Psoas muscle (tissue), 7 donors: ENCODE measurements at regions not wholly inside any gene's neighbourhood (a gene's known extent, or its start where the extent isn't known, plus 50 kb on each side); places are given as distances from the start of the nearest gene placed in this dataset.

Source experiments
- ATAC-seq, 4 donors: fragments of 200-7000 bp; cut with Tn5 transposase; one replicate each; pipeline ENCODE4 v1.9.1; 2020; ENCODE audit warnings: moderate library complexity in 3 of 4, mild to moderate bottlenecking in 2 of 4
- DNase-seq, 2 donors: peaks; one replicate each; pipeline ENCODE4 v3.0.0-alpha.2; 2020
- H3K27ac ChIP-seq: fragments of 200-600 bp; one replicate; pipeline ENCODE4 v1.8.0; 2022
- H3K27me3 ChIP-seq, 3 donors: fragments of 200-600 bp in 1 of 3; one replicate each; pipeline versions ENCODE4 v1.6.1 to v1.8.0; 2013 to 2022; ENCODE audit warnings: low read length in 2 of 3, mild to moderate bottlenecking in 2 of 3, moderate library complexity in 1 of 3; ENCODE audit not compliant: insufficient read depth in 3 of 3
- H3K36me3 ChIP-seq, 2 donors: fragments of 200-600 bp in 1 of 2; one replicate each; pipeline versions ENCODE4 v1.6.1 to v1.8.0; 2013 to 2022; ENCODE audit warnings: low read depth in 1 of 2, mild to moderate bottlenecking in 1 of 2, moderate library complexity in 1 of 2; ENCODE audit not compliant: insufficient read depth in 1 of 2
- H3K4me1 ChIP-seq: fragments of 200-600 bp; one replicate; pipeline ENCODE4 v1.8.0; 2022
- H3K4me3 ChIP-seq: fragments of 200-600 bp; one replicate; pipeline ENCODE4 v1.8.0; 2022; ENCODE audit warnings: mild to moderate bottlenecking
- H3K9me3 ChIP-seq: fragments of 200-600 bp; one replicate; pipeline ENCODE4 v1.8.0; 2022
- CTCF ChIP-seq: fragments of 200-600 bp; IDR thresholded peaks from one replicate; pipeline ENCODE4 v1.8.0; 2022; ENCODE audit warnings: antibody characterized with exemption
- WGBS, 3 donors: extraction: QIAGEN DNeasy Blood & Tissue Kit; methylation state at CpG; one replicate each; pipeline versions ENCODE4 v1.1.6 to v1.1.7; 2013; 5-methylcytosine and 5-hydroxymethylcytosine counted together
- intact Hi-C, 2 donors: fragments of 100-400 bp; cut with DNase I; formaldehyde crosslinking; loops; one replicate each; pipeline versions ENCODE4 v1.11.0 to v1.14.2; 2022
- donor health status: healthy with polysubstance abuse.
- donor health status: DM: no; HTN: no; CAD: no; lungs with moderate emphysema.
- donor health status: Bipolar disorder and iron deficiency.
- donor health status: healthy.
- donor health status: DM: yes; HTN: yes; CAD: no.
- donor health status: DM: no; HTN: no; CAD: no.
- donor health status: DM: yes; HTN: yes; CAD: no.

- intact Hi-C loops: no loop called here
- ATAC-seq (no peak), DNase-seq (no peak)
- Histone ChIP-seq H3K4me3 (no peak overlapping the region), H3K27ac (no peak overlapping the region), H3K9me3 (no peaks in the 10 kb centered on the region), H3K36me3 (no peaks in the 10 kb centered on the region), H3K27me3 (no peaks in the 10 kb centered on the region), H3K4me1 (peaks cover 5% of the 10 kb centered on the region)
- no peak for TF ChIP-seq CTCF
- WGBS, 3 donors: 54 to 63% (median 61%) methylated on average over 4 of the region's 4 CpGs
Measured at GRCh38 chr14:58871573-58871972, 233.8 kb downstream of the DACT1 start.

- DNase-seq (no peak), ATAC-seq (no peak)
- H3K36me3 ChIP-seq: no peaks in the 10 kb centered on the region
- intact Hi-C loops: no loop called here
- H3K4me1 ChIP-seq: peaks cover 5% of the 10 kb centered on the region
- 33 to 44% (median 42%) methylated on average over 6 of the region's 6 CpGs for WGBS, 3 donors
- no peaks in the 10 kb centered on the region for H3K9me3 ChIP-seq
- TF ChIP-seq CTCF: no peak
- H3K4me3 ChIP-seq: no peak overlapping the region
- no peaks in the 10 kb centered on the region for H3K27me3 ChIP-seq
- H3K27ac ChIP-seq: no peak overlapping the region
Measured at GRCh38 chr14:58872061-58872460, 234.3 kb downstream of the DACT1 start.

GRCh38 chr14:58873228-58873953 lies 235.6 kb downstream of the DACT1 start:
- WGBS, 3 donors: 77 to 82% (median 78%) methylated on average over 5 of the region's 5 CpGs
- Histone ChIP-seq H3K4me3 (no peak overlapping the region), H3K36me3 (no peaks in the 10 kb centered on the region), H3K4me1 (peaks cover 5% of the 10 kb centered on the region), H3K9me3 (no peaks in the 10 kb centered on the region), H3K27ac (no peak overlapping the region), H3K27me3 (no peaks in the 10 kb centered on the region)
- no peak for DNase-seq
- no peak for TF ChIP-seq CTCF
- ATAC-seq: no peak
- intact Hi-C loops: no loop called here

GRCh38 chr14:58875613-58876012 lies 237.9 kb downstream of the DACT1 start:
- Histone ChIP-seq H3K9me3 (no peaks in the 10 kb centered on the region), H3K27me3 (no peaks in the 10 kb centered on the region), H3K4me3 (no peak overlapping the region), H3K4me1 (peaks cover 5% of the 10 kb centered on the region), H3K27ac (no peak overlapping the region), H3K36me3 (no peaks in the 10 kb centered on the region)
- ATAC-seq: no peak
- TF ChIP-seq CTCF: no peak
- intact Hi-C loops: no loop called here
- WGBS, 3 donors: 35 to 43% (median 37%) methylated on average over 1 of the region's 1 CpG
- no peak for DNase-seq

GRCh38 chr14:58876608-58877007 lies 238.8 kb downstream of the DACT1 start:
- ATAC-seq (no peak), DNase-seq (no peak)
- intact Hi-C loops: no loop called here
- H3K9me3 ChIP-seq: no peaks in the 10 kb centered on the region
- no peak overlapping the region for H3K4me3 ChIP-seq
- TF ChIP-seq CTCF: no peak
- peaks cover 5% of the 10 kb centered on the region for H3K4me1 ChIP-seq
- no peaks in the 10 kb centered on the region for H3K27me3 ChIP-seq
- no peaks in the 10 kb centered on the region for H3K36me3 ChIP-seq
- no peak overlapping the region for H3K27ac ChIP-seq
